Keratinocyte (primary cell): ENCODE measurements at regions not wholly inside any gene's neighbourhood (a gene's known extent, or its start where the extent isn't known, plus 50 kb on each side); places are given as distances from the start of the nearest gene placed in this dataset.

Experiments
- DNase-seq: peaks from one replicate; pipeline ENCODE4 v3.0.0-alpha.2; 2011; ENCODE audit warnings: low read depth, missing footprints, low spot score
- FAIRE-seq: peaks from 2 replicates; lab custom pipeline; 2011; peaks lifted over from hg19 to GRCh38; lab: Jason Lieb, UNC
- H2AFZ ChIP-seq: 2 replicates; pipeline ENCODE4 v1.6.0; 2012; ENCODE audit warnings: low read length, control low read depth, inconsistent platforms; ENCODE audit not compliant: control insufficient read depth
- H3K27ac ChIP-seq: 2 replicates; pipeline ENCODE4 v1.5.1; 2011; ENCODE audit warnings: low read length; ENCODE audit not compliant: control insufficient read depth, insufficient read depth
- H3K27me3 ChIP-seq: 3 replicates; pipeline ENCODE4 v1.6.0; 2011; ENCODE audit warnings: low read length; ENCODE audit not compliant: control insufficient read depth, insufficient read depth; ENCODE audit errors: extremely low read depth
- H3K36me3 ChIP-seq, 2 experiments: 2 replicates in 1 of 2; 3 replicates in 1 of 2; pipeline ENCODE4 v1.5.1; 2011; ENCODE audit warnings: low read length in 2 of 2, mild to moderate bottlenecking in 1 of 2; ENCODE audit not compliant: control insufficient read depth in 2 of 2, insufficient read depth in 2 of 2; ENCODE audit errors: extremely low read depth in 1 of 2
- H3K4me1 ChIP-seq: 3 replicates; pipeline ENCODE4 v1.5.1; 2011; ENCODE audit warnings: low read length; ENCODE audit not compliant: control insufficient read depth, insufficient read depth; ENCODE audit errors: extremely low read depth
- H3K4me2 ChIP-seq: 3 replicates; pipeline ENCODE4 v1.6.0; 2011; ENCODE audit warnings: low read depth, low read length; ENCODE audit not compliant: control insufficient read depth, insufficient read depth; ENCODE audit errors: extremely low read depth
- H3K4me3 ChIP-seq, 3 experiments: fragments of 200-600 bp in 1 of 3; sonication (generic) in 1 of 3; 2 replicates in 2 of 3; 3 replicates in 1 of 3; pipeline ENCODE4 v1.5.1; 2011 to 2016; ENCODE audit warnings: low read length in 3 of 3, mild to moderate bottlenecking in 3 of 3, control low read depth in 2 of 3, inconsistent platforms in 1 of 3, low read depth in 1 of 3, mixed read lengths in 1 of 3, mixed run types in 1 of 3, moderate library complexity in 1 of 3; ENCODE audit not compliant: control insufficient read depth in 2 of 3, insufficient read depth in 2 of 3; ENCODE audit errors: extremely low read depth in 1 of 3
- H3K79me2 ChIP-seq: 2 replicates; pipeline ENCODE4 v1.6.0; 2012; ENCODE audit warnings: low read length; ENCODE audit not compliant: control insufficient read depth, insufficient read depth
- H3K9ac ChIP-seq: 3 replicates; pipeline ENCODE4 v1.6.0; 2011; ENCODE audit warnings: low read length; ENCODE audit not compliant: control insufficient read depth, insufficient read depth; ENCODE audit errors: extremely low read depth
- H3K9me1 ChIP-seq: 3 replicates; pipeline ENCODE4 v1.6.0; 2011; ENCODE audit warnings: low read length; ENCODE audit not compliant: control insufficient read depth, insufficient read depth; ENCODE audit errors: extremely low read depth
- H3K9me3 ChIP-seq: 2 replicates; pipeline ENCODE4 v1.5.1; 2012; ENCODE audit warnings: low read depth, low read length; ENCODE audit not compliant: control insufficient read depth
- H4K20me1 ChIP-seq: 3 replicates; pipeline ENCODE4 v1.6.0; 2011; ENCODE audit warnings: low read length; ENCODE audit not compliant: control insufficient read depth, insufficient read depth; ENCODE audit errors: extremely low read depth
- EZH2 ChIP-seq: IDR thresholded peaks from one replicate; pipeline ENCODE4 v1.6.1; 2012; ENCODE audit warnings: inconsistent platforms, mild to moderate bottlenecking, low read length, moderate library complexity
- dilution Hi-C: fragments of 300-500 bp; cut with MboI; formaldehyde crosslinking; loops from one replicate; pipeline ENCODE4 v1.7.0; 2020; ENCODE audit warnings: low sequenced_read_pairs; ENCODE audit not compliant: extremely low pct_ligation_motif_present
- TF ChIP-seq, protein P1 (sequence below), 3 experiments: IDR thresholded peaks in 1 of 3; conservative IDR thresholded peaks in 1 of 3; optimal IDR thresholded peaks in 1 of 3; 2 replicates in 2 of 3; 3 replicates in 1 of 3; pipeline versions ENCODE3 to v1.5.1; 2011; ENCODE audit warnings: low read length in 3 of 3, mild to moderate bottlenecking in 3 of 3, moderate library complexity in 2 of 3, control low read depth in 1 of 3, inconsistent platforms in 1 of 3; ENCODE audit not compliant: insufficient read depth in 2 of 3; ENCODE audit errors: extremely low read depth in 1 of 3

GRCh38 chr3:164479978-164480377 lies 598.3 kb downstream of the SI start:
- Histone ChIP-seq H3K4me2 (no peak overlapping the region), H3K36me3 (no peaks in the 10 kb centered on the region), H3K9me1 (no peaks in the 10 kb centered on the region), H3K4me1 (no peaks in the 10 kb centered on the region), H3K79me2 (no peaks in the 10 kb centered on the region), H3K4me3 (no peak overlapping the region), H2AFZ (no peak overlapping the region), H4K20me1 (no peaks in the 10 kb centered on the region), H3K27ac (no peak overlapping the region), H3K9me3 (no peaks in the 10 kb centered on the region), H3K27me3 (no peaks in the 10 kb centered on the region), H3K9ac (no peak overlapping the region)
- no peak for DNase-seq
- dilution Hi-C loops: no loop called here
- FAIRE-seq: no peak
- TF ChIP-seq EZH2: no peak

DNA sequence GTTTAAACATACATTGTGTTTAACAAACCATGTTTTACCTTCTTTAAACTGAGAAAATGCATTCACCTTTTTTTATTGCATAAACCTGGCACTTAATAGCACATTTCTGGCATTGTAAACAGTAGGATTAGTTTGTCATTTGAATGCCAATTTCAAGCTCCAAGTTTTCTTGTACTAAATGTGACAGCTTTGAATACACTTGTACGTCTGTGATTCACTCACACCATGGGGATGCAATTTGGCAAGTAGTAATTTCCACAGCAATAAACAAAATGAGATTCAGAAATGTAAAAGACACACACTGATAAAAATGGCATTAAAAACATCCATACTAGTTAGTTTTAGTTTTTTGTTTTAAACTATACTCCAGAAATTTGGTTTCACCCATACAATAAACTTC lies 598.9 kb downstream of the SI start:
- Histone ChIP-seq H3K4me2 (no peak overlapping the region), H3K4me3 (no peak overlapping the region), H3K36me3 (no peaks in the 10 kb centered on the region), H2AFZ (no peak overlapping the region), H3K27me3 (no peaks in the 10 kb centered on the region), H4K20me1 (no peaks in the 10 kb centered on the region), H3K4me1 (no peaks in the 10 kb centered on the region), H3K27ac (no peak overlapping the region), H3K9ac (no peak overlapping the region), H3K9me1 (no peaks in the 10 kb centered on the region), H3K9me3 (no peaks in the 10 kb centered on the region), H3K79me2 (no peaks in the 10 kb centered on the region)
- TF ChIP-seq, protein P1, sequence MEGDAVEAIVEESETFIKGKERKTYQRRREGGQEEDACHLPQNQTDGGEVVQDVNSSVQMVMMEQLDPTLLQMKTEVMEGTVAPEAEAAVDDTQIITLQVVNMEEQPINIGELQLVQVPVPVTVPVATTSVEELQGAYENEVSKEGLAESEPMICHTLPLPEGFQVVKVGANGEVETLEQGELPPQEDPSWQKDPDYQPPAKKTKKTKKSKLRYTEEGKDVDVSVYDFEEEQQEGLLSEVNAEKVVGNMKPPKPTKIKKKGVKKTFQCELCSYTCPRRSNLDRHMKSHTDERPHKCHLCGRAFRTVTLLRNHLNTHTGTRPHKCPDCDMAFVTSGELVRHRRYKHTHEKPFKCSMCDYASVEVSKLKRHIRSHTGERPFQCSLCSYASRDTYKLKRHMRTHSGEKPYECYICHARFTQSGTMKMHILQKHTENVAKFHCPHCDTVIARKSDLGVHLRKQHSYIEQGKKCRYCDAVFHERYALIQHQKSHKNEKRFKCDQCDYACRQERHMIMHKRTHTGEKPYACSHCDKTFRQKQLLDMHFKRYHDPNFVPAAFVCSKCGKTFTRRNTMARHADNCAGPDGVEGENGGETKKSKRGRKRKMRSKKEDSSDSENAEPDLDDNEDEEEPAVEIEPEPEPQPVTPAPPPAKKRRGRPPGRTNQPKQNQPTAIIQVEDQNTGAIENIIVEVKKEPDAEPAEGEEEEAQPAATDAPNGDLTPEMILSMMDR (optimal IDR thresholded peaks at IDR 0.05 in 1 of 3, IDR thresholded peaks at IDR 0.05 in 1 of 3, conservative IDR thresholded peaks at IDR 0.05 in 1 of 3; ENCODE audit: extremely low read depth in 1 of 3, insufficient read depth in 2 of 3, low read length in 3 of 3): no peak
- no peak for TF ChIP-seq EZH2
- dilution Hi-C loops: no loop called here
- no peak for DNase-seq
- no peak for FAIRE-seq

DNA sequence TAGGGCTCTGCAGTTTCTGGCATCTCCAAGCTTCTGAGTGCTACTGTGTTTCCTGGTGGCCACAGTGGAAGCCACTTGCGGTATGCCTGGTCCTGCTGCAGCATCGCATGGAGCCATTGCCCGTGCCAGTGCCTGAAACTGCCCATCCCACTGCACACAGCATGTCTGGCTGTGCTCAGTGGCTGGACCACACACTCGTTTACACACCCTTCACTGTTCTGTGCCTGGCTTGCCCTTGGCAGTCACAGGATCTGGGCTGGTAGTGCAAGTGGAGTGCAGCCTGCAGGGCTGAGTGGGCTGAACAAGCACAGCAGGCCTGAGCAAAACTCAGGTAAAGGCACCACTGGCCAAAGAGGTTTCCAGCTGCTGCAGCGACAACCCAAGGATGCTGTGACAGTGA lies 600.0 kb downstream of the SI start:
- dilution Hi-C loops: no loop called here
- H3K9me3 ChIP-seq: no peaks in the 10 kb centered on the region
- H4K20me1 ChIP-seq: no peaks in the 10 kb centered on the region
- H3K36me3 ChIP-seq: no peaks in the 10 kb centered on the region
- no peaks in the 10 kb centered on the region for H3K4me1 ChIP-seq
- no peak for DNase-seq
- no peak overlapping the region for H2AFZ ChIP-seq
- H3K4me2 ChIP-seq: no peak overlapping the region
- H3K27ac ChIP-seq: no peak overlapping the region
- FAIRE-seq: no peak
- no peaks in the 10 kb centered on the region for H3K27me3 ChIP-seq
- H3K9ac ChIP-seq: no peak overlapping the region
- H3K79me2 ChIP-seq: no peaks in the 10 kb centered on the region
- H3K4me3 ChIP-seq: no peak overlapping the region
- no peak for TF ChIP-seq EZH2
- TF ChIP-seq, protein P1 (optimal IDR thresholded peaks at IDR 0.05 in 1 of 3, IDR thresholded peaks at IDR 0.05 in 1 of 3, conservative IDR thresholded peaks at IDR 0.05 in 1 of 3; ENCODE audit: extremely low read depth in 1 of 3, insufficient read depth in 2 of 3, low read length in 3 of 3): no peak
- H3K9me1 ChIP-seq: no peaks in the 10 kb centered on the region
